Progenitor cell of endocrine pancreas (in vitro differentiated cells): ENCODE measurements at regions not wholly inside any gene's neighbourhood (a gene's known extent, or its start where the extent isn't known, plus 50 kb on each side); places are given as distances from the start of the nearest gene placed in this dataset.

ENCODE experiments used
- DNase-seq: peaks from one replicate; pipeline ENCODE4 v3.0.0; 2021; ENCODE audit warnings: low spot score; ENCODE audit not compliant: unreplicated experiment
- H3K27ac Mint-ChIP-seq: 2 replicates; pipeline ENCODE4 v1.8.0; 2021; ENCODE audit warnings: mild to moderate bottlenecking, moderate library complexity, mixed read lengths
- H3K27me3 Mint-ChIP-seq: 2 replicates; pipeline ENCODE4 v1.8.0; 2021; ENCODE audit warnings: mixed read lengths
- H3K36me3 Mint-ChIP-seq: 2 replicates; pipeline ENCODE4 v1.8.0; 2022; ENCODE audit warnings: mixed read lengths; ENCODE audit not compliant: insufficient read depth
- H3K4me1 Mint-ChIP-seq: 2 replicates; pipeline ENCODE4 v1.8.0; 2021; ENCODE audit warnings: low read depth, mixed read lengths
- H3K4me3 Mint-ChIP-seq: 2 replicates; pipeline ENCODE4 v1.8.0; 2021; ENCODE audit warnings: low read depth, mild to moderate bottlenecking, moderate library complexity, mixed read lengths
- H3K9me3 Mint-ChIP-seq: 2 replicates; pipeline ENCODE4 v1.8.0; 2021; ENCODE audit warnings: low read depth, mixed read lengths
- CTCF ChIP-seq: fragments of 200-600 bp; sonication (generic); IDR thresholded peaks from one replicate; pipeline ENCODE4 v1.5.0; 2021; ENCODE audit warnings: antibody characterized with exemption, mild to moderate bottlenecking; ENCODE audit not compliant: unreplicated experiment

DNA sequence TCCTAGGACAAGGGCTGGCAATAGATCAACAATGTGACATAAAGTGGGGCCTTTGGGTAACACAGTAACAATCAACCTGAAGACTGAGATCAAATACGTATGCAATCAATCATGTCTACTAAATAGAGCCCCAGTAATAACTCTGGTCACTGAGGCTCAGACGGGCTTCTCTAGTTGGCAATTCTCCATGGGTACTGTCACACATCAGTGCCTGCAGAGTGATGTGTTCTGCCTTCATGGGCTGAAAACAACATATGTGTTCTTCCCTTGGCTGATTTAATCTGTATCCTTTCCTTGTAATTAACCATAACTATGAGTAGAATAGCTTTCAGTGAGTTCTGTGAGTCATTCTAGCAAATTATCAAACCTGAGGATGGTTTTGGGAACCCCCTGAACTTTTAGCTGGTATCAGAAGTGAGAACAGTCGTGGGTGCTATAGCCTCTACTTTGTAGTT is 113.6 kb downstream of the TMCO5A start:
- H3K36me3 Mint-ChIP-seq = no peaks in the 10 kb centered on the region
- TF ChIP-seq CTCF = no peak
- H3K9me3 Mint-ChIP-seq = peaks cover 4% of the 10 kb centered on the region
- no peak for DNase-seq
- H3K4me1 Mint-ChIP-seq = peaks cover 17% of the 10 kb centered on the region
- H3K27ac Mint-ChIP-seq = no peak overlapping the region
- H3K4me3 Mint-ChIP-seq = no peak overlapping the region
- peaks cover 3% of the 10 kb centered on the region for H3K27me3 Mint-ChIP-seq

GRCh38 chr15:38049891-38050290 is 115.5 kb downstream of the TMCO5A start:
- Mint-ChIP-seq H3K27ac (peak overlapping the region; percentile 80), H3K4me3 (no peak overlapping the region), H3K27me3 (peaks cover 3% of the 10 kb centered on the region), H3K4me1 (peaks cover 17% of the 10 kb centered on the region), H3K9me3 (peaks cover 4% of the 10 kb centered on the region), H3K36me3 (no peaks in the 10 kb centered on the region)
- no peak for DNase-seq
- no peak for TF ChIP-seq CTCF

GRCh38 chr15:38050529-38051448 is 116.3 kb downstream of the TMCO5A start:
- Mint-ChIP-seq H3K4me3 (peak overlapping the region; percentile 8), H3K36me3 (no peaks in the 10 kb centered on the region), H3K27me3 (peaks cover 3% of the 10 kb centered on the region), H3K27ac (peak overlapping the region; percentile 80), H3K4me1 (peaks cover 17% of the 10 kb centered on the region), H3K9me3 (peaks cover 4% of the 10 kb centered on the region)
- no peak for DNase-seq
- TF ChIP-seq CTCF = no peak

GRCh38 chr15:38053205-38053604 is 118.8 kb downstream of the TMCO5A start:
- TF ChIP-seq CTCF = no peak
- DNase-seq = no peak
- Mint-ChIP-seq H3K36me3 (no peaks in the 10 kb centered on the region), H3K4me3 (no peak overlapping the region), H3K27me3 (no peaks in the 10 kb centered on the region), H3K4me1 (peaks cover 17% of the 10 kb centered on the region), H3K27ac (no peak overlapping the region), H3K9me3 (no peaks in the 10 kb centered on the region)

GRCh38 chr15:38053776-38054175 is 119.3 kb downstream of the TMCO5A start:
- Mint-ChIP-seq H3K9me3 (no peaks in the 10 kb centered on the region), H3K27me3 (no peaks in the 10 kb centered on the region), H3K4me1 (peaks cover 17% of the 10 kb centered on the region), H3K27ac (no peak overlapping the region), H3K36me3 (no peaks in the 10 kb centered on the region), H3K4me3 (no peak overlapping the region)
- DNase-seq = no peak
- TF ChIP-seq CTCF = no peak
